Fibroblast of upper back skin (primary cell): ENCODE measurements at regions not wholly inside any gene's neighbourhood (a gene's known extent, or its start where the extent isn't known, plus 50 kb on each side); places are given as distances from the start of the nearest gene placed in this dataset.
"Not testable (repeated sequence)": the region's sequence is repeated elsewhere in the genome, so short reads cannot be mapped to it uniquely, and the experiment has no call there.

Source experiments
- DNase-seq: peaks from one replicate; pipeline ENCODE4 v3.0.0-alpha.2; 2013

- DNase-seq, result not testable (repeated sequence)
These were observed 408.7 kb upstream of the RAB6C start for GRCh38 chr2:129570812-129571211.

GRCh38 chr2:129575431-129575830 lies 404.0 kb upstream of the RAB6C start:
- no peak for DNase-seq

GRCh38 chr2:129575880-129576279 lies 403.6 kb upstream of the RAB6C start:
- DNase-seq, result no peak

- no peak for DNase-seq
These were observed 399.5 kb upstream of the RAB6C start for GRCh38 chr2:129580001-129580400.

GRCh38 chr2:129585760-129586159 lies 393.7 kb upstream of the RAB6C start:
- no peak for DNase-seq

- no peak for DNase-seq
These were observed 391.9 kb upstream of the RAB6C start for GRCh38 chr2:129587426-129588064.

- no peak for DNase-seq
These were observed 374.9 kb upstream of the RAB6C start for GRCh38 chr2:129604560-129604959.

GRCh38 chr2:129605646-129606045 lies 373.8 kb upstream of the RAB6C start:
- no peak for DNase-seq

GRCh38 chr2:129606496-129607270 lies 372.8 kb upstream of the RAB6C start:
- no peak for DNase-seq

GRCh38 chr2:129609224-129609623 lies 370.2 kb upstream of the RAB6C start:
- no peak for DNase-seq

- DNase-seq, result no peak
These were observed 368.7 kb upstream of the RAB6C start for GRCh38 chr2:129610766-129611165.

- DNase-seq, result no peak
These were observed 368.0 kb upstream of the RAB6C start for GRCh38 chr2:129611471-129611870.

- no peak for DNase-seq
These were observed 360.0 kb upstream of the RAB6C start for GRCh38 chr2:129619471-129619870.

- no peak for DNase-seq
These were observed 359.1 kb upstream of the RAB6C start for GRCh38 chr2:129620411-129620810.

GRCh38 chr2:129623783-129624182 lies 355.7 kb upstream of the RAB6C start:
- DNase-seq, result no peak

GRCh38 chr2:129627437-129627836 lies 352.0 kb upstream of the RAB6C start:
- no peak for DNase-seq

GRCh38 chr2:129636692-129637091 lies 342.8 kb upstream of the RAB6C start:
- no peak for DNase-seq

- no peak for DNase-seq
These were observed 338.1 kb upstream of the RAB6C start for GRCh38 chr2:129641371-129641770.

- no peak for DNase-seq
These were observed 336.9 kb upstream of the RAB6C start for GRCh38 chr2:129642526-129643043.

- DNase-seq, result no peak
These were observed 334.1 kb upstream of the RAB6C start for GRCh38 chr2:129645335-129645734.

GRCh38 chr2:129646107-129646506 lies 333.4 kb upstream of the RAB6C start:
- no peak for DNase-seq

- DNase-seq, result no peak
These were observed 326.2 kb upstream of the RAB6C start for GRCh38 chr2:129653246-129653645.

GRCh38 chr2:129654331-129654730 lies 325.1 kb upstream of the RAB6C start:
- DNase-seq, result no peak

GRCh38 chr2:129656081-129656598 lies 323.3 kb upstream of the RAB6C start:
- no peak for DNase-seq
